GM13977 (cell line): ENCODE measurements at regions not wholly inside any gene's neighbourhood (a gene's known extent, or its start where the extent isn't known, plus 50 kb on each side); places are given as distances from the start of the nearest gene placed in this dataset.

Source experiments
- DNase-seq: peaks from one replicate; pipeline ENCODE4 v3.0.0; 2012; ENCODE audit warnings: low spot score
- CTCF ChIP-seq: IDR thresholded peaks from 2 replicates; pipeline ENCODE4 v1.5.1; 2012; ENCODE audit warnings: mild to moderate bottlenecking, control low read depth; ENCODE audit not compliant: insufficient read depth; ENCODE audit errors: extremely low read depth, missing control alignments
- in situ Hi-C: fragments of 300-500 bp; cut with MboI; formaldehyde crosslinking; loops from one replicate; pipeline ENCODE4 v1.12.0; 2022; ENCODE audit warnings: low sequenced_read_pairs, low pct_unique_long_range_greater_than_20kb, mixed read lengths, inconsistent platforms; ENCODE audit not compliant: unreplicated experiment

- in situ Hi-C loops: no loop called here
- no peak for TF ChIP-seq CTCF
- no peak for DNase-seq
Observed at GRCh38 chr21:39060485-39061083, 122.7 kb downstream of the PSMG1 start.

- TF ChIP-seq CTCF: no peak
- in situ Hi-C loops: no loop called here
- no peak for DNase-seq
Observed at GRCh38 chr21:39057121-39057520, 126.1 kb downstream of the PSMG1 start.

- DNase-seq: no peak
- TF ChIP-seq CTCF: no peak
- in situ Hi-C loops: no loop called here
Observed at GRCh38 chr21:39056636-39057035, 126.6 kb downstream of the PSMG1 start.

- no peak for DNase-seq
- in situ Hi-C loops: no loop called here
- TF ChIP-seq CTCF: no peak
Observed at GRCh38 chr21:39055167-39055767, 128.0 kb downstream of the PSMG1 start.

GRCh38 chr21:39054066-39054465 lies 129.2 kb downstream of the PSMG1 start:
- no peak for DNase-seq
- TF ChIP-seq CTCF: no peak
- in situ Hi-C loops: no loop called here

- in situ Hi-C loops: no loop called here
- no peak for TF ChIP-seq CTCF
- no peak for DNase-seq
Observed at GRCh38 chr21:39053126-39053525, 130.1 kb downstream of the PSMG1 start.
